Nephron (organoid): ENCODE measurements at regions not wholly inside any gene's neighbourhood (a gene's known extent, or its start where the extent isn't known, plus 50 kb on each side); places are given as distances from the start of the nearest gene placed in this dataset.

Experiments
- H3K27ac Mint-ChIP-seq, 3 experiments: 2 replicates each; pipeline ENCODE4 v1.8.0; 2020; ENCODE audit warnings: mixed read lengths in 3 of 3, mild to moderate bottlenecking in 2 of 3, moderate library complexity in 1 of 3
- H3K27me3 Mint-ChIP-seq: 2 replicates; pipeline ENCODE4 v1.8.0; 2021; ENCODE audit warnings: low read depth, mild to moderate bottlenecking, moderate library complexity, mixed read lengths
- H3K36me3 Mint-ChIP-seq: 2 replicates; pipeline ENCODE4 v1.8.0; 2020; ENCODE audit warnings: low read depth, mixed read lengths
- H3K4me1 Mint-ChIP-seq: 2 replicates; pipeline ENCODE4 v1.8.0; 2020; ENCODE audit warnings: mixed read lengths
- H3K4me3 Mint-ChIP-seq, 3 experiments: 2 replicates each; pipeline ENCODE4 v1.8.0; 2020; ENCODE audit warnings: mild to moderate bottlenecking in 3 of 3, mixed read lengths in 3 of 3, moderate library complexity in 2 of 3
- H3K9me3 Mint-ChIP-seq: 2 replicates; pipeline ENCODE4 v1.8.0; 2020; ENCODE audit warnings: mixed read lengths
- TF ChIP-seq, protein P1 (sequence below), 3 experiments: fragments of 200-600 bp; sonication (generic); IDR thresholded peaks; one replicate each; pipeline ENCODE4 v1.5.0; 2021; ENCODE audit warnings: antibody characterized with exemption in 3 of 3; ENCODE audit not compliant: unreplicated experiment in 3 of 3

DNA sequence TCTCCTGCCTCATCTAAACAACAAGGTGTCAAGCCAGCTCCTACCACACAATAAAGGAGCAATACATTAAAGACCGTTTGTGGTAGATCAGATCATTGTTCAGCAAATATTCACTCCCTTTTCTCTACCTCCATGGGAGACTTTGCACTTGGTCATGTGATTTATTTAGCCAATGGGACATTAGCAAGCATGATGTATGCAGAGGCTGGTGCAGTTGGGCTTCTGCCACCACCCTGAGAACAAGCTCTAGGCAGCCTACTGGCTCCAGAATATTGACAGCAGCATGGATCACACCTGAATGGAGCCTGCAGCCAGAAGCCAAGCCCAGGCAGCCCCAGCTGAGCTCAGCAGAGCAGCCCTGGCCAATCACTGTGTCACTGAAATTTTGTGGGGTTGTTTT lies 99.4 kb upstream of the UBE2E2 start:
- Mint-ChIP-seq H3K9me3 (no peaks in the 10 kb centered on the region), H3K27me3 (peaks cover 4% of the 10 kb centered on the region), H3K4me1 (peaks cover 8% of the 10 kb centered on the region), H3K27ac (no peak overlapping the region), H3K36me3 (no peaks in the 10 kb centered on the region), H3K4me3 (no peak overlapping the region)
- TF ChIP-seq, protein P1, sequence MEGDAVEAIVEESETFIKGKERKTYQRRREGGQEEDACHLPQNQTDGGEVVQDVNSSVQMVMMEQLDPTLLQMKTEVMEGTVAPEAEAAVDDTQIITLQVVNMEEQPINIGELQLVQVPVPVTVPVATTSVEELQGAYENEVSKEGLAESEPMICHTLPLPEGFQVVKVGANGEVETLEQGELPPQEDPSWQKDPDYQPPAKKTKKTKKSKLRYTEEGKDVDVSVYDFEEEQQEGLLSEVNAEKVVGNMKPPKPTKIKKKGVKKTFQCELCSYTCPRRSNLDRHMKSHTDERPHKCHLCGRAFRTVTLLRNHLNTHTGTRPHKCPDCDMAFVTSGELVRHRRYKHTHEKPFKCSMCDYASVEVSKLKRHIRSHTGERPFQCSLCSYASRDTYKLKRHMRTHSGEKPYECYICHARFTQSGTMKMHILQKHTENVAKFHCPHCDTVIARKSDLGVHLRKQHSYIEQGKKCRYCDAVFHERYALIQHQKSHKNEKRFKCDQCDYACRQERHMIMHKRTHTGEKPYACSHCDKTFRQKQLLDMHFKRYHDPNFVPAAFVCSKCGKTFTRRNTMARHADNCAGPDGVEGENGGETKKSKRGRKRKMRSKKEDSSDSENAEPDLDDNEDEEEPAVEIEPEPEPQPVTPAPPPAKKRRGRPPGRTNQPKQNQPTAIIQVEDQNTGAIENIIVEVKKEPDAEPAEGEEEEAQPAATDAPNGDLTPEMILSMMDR (IDR thresholded peaks at IDR 0.05; ENCODE audit: unreplicated experiment in 3 of 3), result no peak

DNA sequence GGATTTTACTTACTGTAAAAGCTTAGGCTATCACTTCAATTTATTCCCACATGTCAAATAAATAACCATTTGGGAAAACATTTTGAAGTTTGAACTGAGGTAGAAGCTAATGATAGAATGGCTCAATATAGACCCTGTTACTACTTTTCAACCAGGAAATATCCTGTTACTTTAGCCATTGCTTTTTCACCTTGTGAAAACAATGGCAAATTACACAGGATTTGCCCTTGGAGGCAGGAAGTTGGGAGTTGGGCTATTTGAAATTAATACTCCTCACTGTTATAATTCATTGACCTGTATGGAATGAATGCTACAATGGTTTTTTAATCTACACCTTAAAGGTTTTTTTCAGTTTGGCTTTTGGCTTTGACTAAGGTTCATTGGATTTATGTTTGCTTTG lies 98.1 kb upstream of the UBE2E2 start:
- Mint-ChIP-seq H3K4me1 (peaks cover 4% of the 10 kb centered on the region), H3K27me3 (peaks cover 4% of the 10 kb centered on the region), H3K27ac (peak overlapping the region in 1 of 3 experiments; percentile 21), H3K4me3 (no peak overlapping the region), H3K36me3 (no peaks in the 10 kb centered on the region), H3K9me3 (no peaks in the 10 kb centered on the region)
- TF ChIP-seq, protein P1 (IDR thresholded peaks at IDR 0.05; ENCODE audit: unreplicated experiment in 3 of 3), result no peak

DNA sequence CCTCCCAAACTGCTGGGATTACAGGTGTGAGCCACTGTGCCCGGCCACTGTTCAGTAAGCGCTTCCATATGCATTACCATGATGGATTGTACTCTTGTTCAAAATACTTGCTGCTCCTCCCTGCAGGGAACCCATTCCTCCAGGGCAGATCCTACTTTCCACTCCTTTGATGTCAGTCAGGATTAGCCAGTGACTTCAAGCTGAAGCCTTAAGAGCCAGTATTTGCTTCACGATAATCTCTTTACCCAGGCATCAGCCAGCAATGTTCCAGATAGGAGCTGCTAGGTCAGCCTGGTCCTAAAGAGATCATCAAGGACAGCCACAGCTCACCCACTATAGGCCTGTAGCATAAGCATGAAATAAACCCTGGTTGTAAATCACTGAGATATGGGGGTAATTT lies 96.5 kb upstream of the UBE2E2 start:
- no peaks in the 10 kb centered on the region for H3K36me3 Mint-ChIP-seq
- no peak overlapping the region for H3K27ac Mint-ChIP-seq
- H3K4me1 Mint-ChIP-seq, result peaks cover 6% of the 10 kb centered on the region
- TF ChIP-seq, protein P1 (IDR thresholded peaks at IDR 0.05; ENCODE audit: unreplicated experiment in 3 of 3), result no peak
- H3K4me3 Mint-ChIP-seq, result no peak overlapping the region
- no peaks in the 10 kb centered on the region for H3K9me3 Mint-ChIP-seq
- H3K27me3 Mint-ChIP-seq, result peaks cover 4% of the 10 kb centered on the region

DNA sequence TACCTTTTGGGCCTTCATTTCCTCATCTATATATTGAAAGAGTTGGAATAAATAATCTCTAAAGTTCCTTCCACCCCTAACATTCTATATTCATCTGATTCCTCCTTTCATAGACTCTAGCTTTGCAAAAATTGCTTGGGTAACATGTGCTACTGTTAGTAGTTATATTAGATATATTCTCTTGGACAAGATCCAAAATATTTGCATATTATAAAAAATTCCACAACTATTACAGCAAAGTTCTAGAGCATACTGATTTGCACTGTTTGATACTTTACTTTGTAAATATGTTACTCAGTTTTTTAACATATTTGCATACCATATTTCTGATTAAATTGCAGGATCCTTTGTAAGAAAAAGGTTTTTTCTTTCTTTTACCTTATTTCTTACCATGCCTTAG lies 95.9 kb upstream of the UBE2E2 start:
- TF ChIP-seq, protein P1 (IDR thresholded peaks at IDR 0.05; ENCODE audit: unreplicated experiment in 3 of 3), result no peak
- peaks cover 4% of the 10 kb centered on the region for H3K27me3 Mint-ChIP-seq
- H3K36me3 Mint-ChIP-seq, result no peaks in the 10 kb centered on the region
- H3K9me3 Mint-ChIP-seq, result no peaks in the 10 kb centered on the region
- no peak overlapping the region for H3K4me3 Mint-ChIP-seq
- H3K4me1 Mint-ChIP-seq, result peaks cover 8% of the 10 kb centered on the region
- H3K27ac Mint-ChIP-seq, result no peak overlapping the region

DNA sequence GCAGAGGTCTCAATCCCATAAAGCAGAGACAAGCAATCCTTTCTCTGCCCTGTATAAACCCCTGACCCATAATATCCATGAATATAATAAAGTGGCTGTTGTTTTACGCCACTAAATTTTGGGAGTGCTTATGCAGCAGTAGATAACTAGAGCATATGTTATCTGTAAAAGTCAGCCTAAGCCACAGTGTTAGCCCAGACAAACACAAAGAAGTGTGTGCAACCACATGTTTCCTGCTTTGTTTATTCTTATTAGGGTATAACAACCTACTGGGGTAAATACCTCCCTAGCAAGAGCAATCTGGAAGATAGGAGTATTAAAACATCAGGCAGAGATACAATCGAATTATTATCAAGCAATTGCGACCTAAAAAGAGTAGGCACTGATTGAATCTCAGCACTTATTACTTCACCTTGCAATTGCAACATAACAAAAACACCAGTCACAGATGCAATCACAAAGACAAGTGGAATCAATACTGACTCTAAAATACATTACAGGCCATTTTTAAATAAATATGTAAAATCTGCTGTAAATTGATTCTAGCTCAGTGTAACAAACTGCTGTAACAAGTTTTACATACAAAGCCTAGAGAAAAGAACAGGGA lies 94.6 kb upstream of the UBE2E2 start:
- TF ChIP-seq, protein P1 (IDR thresholded peaks at IDR 0.05; ENCODE audit: unreplicated experiment in 3 of 3), result no peak
- Mint-ChIP-seq H3K27ac (no peak overlapping the region), H3K9me3 (no peaks in the 10 kb centered on the region), H3K4me3 (no peak overlapping the region), H3K27me3 (peaks cover 4% of the 10 kb centered on the region), H3K4me1 (peaks cover 12% of the 10 kb centered on the region), H3K36me3 (no peaks in the 10 kb centered on the region)

DNA sequence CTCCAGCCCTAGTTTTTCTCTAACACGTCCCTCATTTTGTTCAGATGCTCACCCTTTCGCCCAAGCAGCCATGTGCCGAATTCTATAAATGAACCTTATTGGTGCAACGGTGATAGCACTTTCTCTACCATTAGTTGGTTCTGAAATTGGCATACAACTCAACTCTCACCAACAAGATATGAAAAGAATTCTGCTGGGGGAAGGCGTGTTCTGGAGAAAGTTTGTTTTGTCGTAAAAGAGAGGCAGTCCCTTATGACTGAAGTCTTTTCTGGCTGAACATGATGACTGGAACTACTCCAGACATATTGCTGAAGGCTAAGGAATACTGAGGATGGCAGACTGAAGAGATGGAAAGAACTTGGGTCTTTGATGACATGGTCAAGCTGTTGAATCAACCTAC lies 91.8 kb upstream of the UBE2E2 start:
- TF ChIP-seq, protein P1 (IDR thresholded peaks at IDR 0.05; ENCODE audit: unreplicated experiment in 3 of 3), result no peak
- Mint-ChIP-seq H3K4me3 (no peak overlapping the region), H3K36me3 (no peaks in the 10 kb centered on the region), H3K27me3 (peaks cover 4% of the 10 kb centered on the region), H3K9me3 (no peaks in the 10 kb centered on the region), H3K27ac (no peak overlapping the region), H3K4me1 (peaks cover 40% of the 10 kb centered on the region)
